ENCODE measurements at regions not wholly inside any gene's neighbourhood (a gene's known extent, or its start where the extent isn't known, plus 50 kb on each side); places are given as distances from the start of the nearest gene placed in this dataset.

- Histone ChIP-seq H3K79me2 (ENCODE audit: insufficient read depth, low read length) (no peaks in the 10 kb centered on the region), H3K9me2 (replicated peaks; ENCODE audit: insufficient read depth, low read length) (no peaks in the 10 kb centered on the region), H3K36me3 (ENCODE audit: low read length) (no peaks in the 10 kb centered on the region), H3K9ac (ENCODE audit: low read length) (no peak overlapping the region), H3K4me3 (ENCODE audit: insufficient read depth, low read length, poor library complexity, severe bottlenecking) (no peak overlapping the region), H3F3A (ENCODE audit: insufficient read depth) (no peaks in the 10 kb centered on the region), H3K27me3 (ENCODE audit: low read length) (no peaks in the 10 kb centered on the region), H3K27ac (ENCODE audit: low read depth, low read length) (no peak overlapping the region), H4K20me1 (ENCODE audit: low read depth, low read length) (no peaks in the 10 kb centered on the region), H2AFZ (ENCODE audit: low read depth, low read length, severe bottlenecking) (no peak overlapping the region), H3K9me3 (ENCODE audit: insufficient read depth, low read length) (no peaks in the 10 kb centered on the region), H3K4me2 (ENCODE audit: low read depth, low read length, poor library complexity, severe bottlenecking) (no peak overlapping the region)
- TF ChIP-seq EZH2phosphoT487 (conservative IDR thresholded peaks at IDR 0.05; ENCODE audit: low read length), result no peak
Observed at GRCh38 chr1:37305841-37306240, 168.5 kb upstream of the ZC3H12A start.

DNA sequence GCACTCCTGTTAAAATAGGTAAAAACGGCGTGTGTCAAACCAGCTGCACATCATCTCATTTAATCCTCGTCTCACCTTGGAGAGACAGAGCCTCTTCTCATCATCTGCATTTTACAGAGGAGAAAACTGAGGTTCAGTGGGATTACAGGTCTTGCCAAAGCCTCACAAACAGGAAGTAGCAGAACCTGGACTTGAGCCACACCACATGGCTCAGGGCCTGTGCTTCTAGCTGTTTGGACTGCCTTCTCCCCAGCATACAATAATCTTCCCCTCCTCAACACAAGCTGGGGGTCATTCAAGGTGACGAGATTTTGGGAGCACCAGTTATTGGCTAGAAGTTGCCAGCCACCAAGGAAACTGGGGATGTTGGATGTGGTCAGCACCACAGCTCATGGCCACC is 167.9 kb upstream of the ZC3H12A start:
- no peaks in the 10 kb centered on the region for H3K9me3 ChIP-seq (ENCODE audit: insufficient read depth, low read length)
- no peaks in the 10 kb centered on the region for H3K79me2 ChIP-seq (ENCODE audit: insufficient read depth, low read length)
- no peaks in the 10 kb centered on the region for H3K27me3 ChIP-seq (ENCODE audit: low read length)
- H2AFZ ChIP-seq (ENCODE audit: low read depth, low read length, severe bottlenecking), result no peak overlapping the region
- no peaks in the 10 kb centered on the region for H4K20me1 ChIP-seq (ENCODE audit: low read depth, low read length)
- no peak overlapping the region for H3K4me3 ChIP-seq (ENCODE audit: insufficient read depth, low read length, poor library complexity, severe bottlenecking)
- H3K9ac ChIP-seq (ENCODE audit: low read length), result no peak overlapping the region
- H3K4me2 ChIP-seq (ENCODE audit: low read depth, low read length, poor library complexity, severe bottlenecking), result no peak overlapping the region
- no peaks in the 10 kb centered on the region for H3K36me3 ChIP-seq (ENCODE audit: low read length)
- TF ChIP-seq, protein P1, sequence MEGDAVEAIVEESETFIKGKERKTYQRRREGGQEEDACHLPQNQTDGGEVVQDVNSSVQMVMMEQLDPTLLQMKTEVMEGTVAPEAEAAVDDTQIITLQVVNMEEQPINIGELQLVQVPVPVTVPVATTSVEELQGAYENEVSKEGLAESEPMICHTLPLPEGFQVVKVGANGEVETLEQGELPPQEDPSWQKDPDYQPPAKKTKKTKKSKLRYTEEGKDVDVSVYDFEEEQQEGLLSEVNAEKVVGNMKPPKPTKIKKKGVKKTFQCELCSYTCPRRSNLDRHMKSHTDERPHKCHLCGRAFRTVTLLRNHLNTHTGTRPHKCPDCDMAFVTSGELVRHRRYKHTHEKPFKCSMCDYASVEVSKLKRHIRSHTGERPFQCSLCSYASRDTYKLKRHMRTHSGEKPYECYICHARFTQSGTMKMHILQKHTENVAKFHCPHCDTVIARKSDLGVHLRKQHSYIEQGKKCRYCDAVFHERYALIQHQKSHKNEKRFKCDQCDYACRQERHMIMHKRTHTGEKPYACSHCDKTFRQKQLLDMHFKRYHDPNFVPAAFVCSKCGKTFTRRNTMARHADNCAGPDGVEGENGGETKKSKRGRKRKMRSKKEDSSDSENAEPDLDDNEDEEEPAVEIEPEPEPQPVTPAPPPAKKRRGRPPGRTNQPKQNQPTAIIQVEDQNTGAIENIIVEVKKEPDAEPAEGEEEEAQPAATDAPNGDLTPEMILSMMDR (IDR thresholded peaks at IDR 0.05; ENCODE audit: insufficient read depth, low read length, poor library complexity, severe bottlenecking), result no peak
- TF ChIP-seq EZH2phosphoT487 (conservative IDR thresholded peaks at IDR 0.05; ENCODE audit: low read length), result no peak
- H3K9me2 ChIP-seq (replicated peaks; ENCODE audit: insufficient read depth, low read length), result no peaks in the 10 kb centered on the region
- H3K27ac ChIP-seq (ENCODE audit: low read depth, low read length), result no peak overlapping the region
- no peaks in the 10 kb centered on the region for H3F3A ChIP-seq (ENCODE audit: insufficient read depth)

DNA sequence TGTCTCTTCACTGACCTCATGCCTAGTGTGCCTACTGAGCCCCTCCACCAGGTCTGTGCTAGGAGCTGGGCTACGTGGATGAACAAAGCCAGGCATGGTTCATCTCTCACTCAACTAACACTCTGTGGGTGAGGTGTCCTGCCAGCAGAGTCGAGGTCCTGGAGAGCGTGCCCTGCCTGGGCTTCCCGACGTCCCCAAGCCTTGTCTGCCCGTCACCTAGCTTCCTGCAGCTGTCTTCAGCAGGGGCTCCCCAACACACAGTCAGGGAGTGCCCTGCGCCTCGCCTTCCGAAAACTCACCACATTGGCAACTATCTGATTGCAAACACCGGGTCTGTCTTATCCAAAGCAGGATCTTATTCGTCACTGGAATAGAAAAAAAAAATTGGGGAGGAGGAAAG is 167.5 kb upstream of the ZC3H12A start:
- Histone ChIP-seq H3K9me3 (ENCODE audit: insufficient read depth, low read length) (no peaks in the 10 kb centered on the region), H3K4me2 (ENCODE audit: low read depth, low read length, poor library complexity, severe bottlenecking) (no peak overlapping the region), H3K36me3 (ENCODE audit: low read length) (no peaks in the 10 kb centered on the region), H3K9me2 (replicated peaks; ENCODE audit: insufficient read depth, low read length) (no peaks in the 10 kb centered on the region), H3K4me3 (ENCODE audit: insufficient read depth, low read length, poor library complexity, severe bottlenecking) (no peak overlapping the region), H3K9ac (ENCODE audit: low read length) (no peak overlapping the region), H2AFZ (ENCODE audit: low read depth, low read length, severe bottlenecking) (no peak overlapping the region), H3K27me3 (ENCODE audit: low read length) (no peaks in the 10 kb centered on the region), H3K79me2 (ENCODE audit: insufficient read depth, low read length) (no peaks in the 10 kb centered on the region), H4K20me1 (ENCODE audit: low read depth, low read length) (no peaks in the 10 kb centered on the region), H3F3A (ENCODE audit: insufficient read depth) (no peaks in the 10 kb centered on the region), H3K27ac (ENCODE audit: low read depth, low read length) (no peak overlapping the region)
- no peak for TF ChIP-seq EZH2phosphoT487 (conservative IDR thresholded peaks at IDR 0.05; ENCODE audit: low read length)
- TF ChIP-seq, protein P1 (IDR thresholded peaks at IDR 0.05; ENCODE audit: insufficient read depth, low read length, poor library complexity, severe bottlenecking), result no peak

GRCh38 chr1:37308031-37308960 is 166.1 kb upstream of the ZC3H12A start:
- H3K4me3 ChIP-seq (ENCODE audit: insufficient read depth, low read length, poor library complexity, severe bottlenecking), result no peak overlapping the region
- no peaks in the 10 kb centered on the region for H3K27me3 ChIP-seq (ENCODE audit: low read length)
- no peaks in the 10 kb centered on the region for H3K79me2 ChIP-seq (ENCODE audit: insufficient read depth, low read length)
- no peak overlapping the region for H3K9ac ChIP-seq (ENCODE audit: low read length)
- H3K36me3 ChIP-seq (ENCODE audit: low read length), result no peaks in the 10 kb centered on the region
- H3F3A ChIP-seq (ENCODE audit: insufficient read depth), result no peaks in the 10 kb centered on the region
- no peak overlapping the region for H3K4me2 ChIP-seq (ENCODE audit: low read depth, low read length, poor library complexity, severe bottlenecking)
- no peaks in the 10 kb centered on the region for H4K20me1 ChIP-seq (ENCODE audit: low read depth, low read length)
- no peak for TF ChIP-seq EZH2phosphoT487 (conservative IDR thresholded peaks at IDR 0.05; ENCODE audit: low read length)
- TF ChIP-seq, protein P1 (IDR thresholded peaks at IDR 0.05; ENCODE audit: insufficient read depth, low read length, poor library complexity, severe bottlenecking), result no peak
- H3K27ac ChIP-seq (ENCODE audit: low read depth, low read length), result no peak overlapping the region
- H2AFZ ChIP-seq (ENCODE audit: low read depth, low read length, severe bottlenecking), result no peak overlapping the region
- no peaks in the 10 kb centered on the region for H3K9me2 ChIP-seq (replicated peaks; ENCODE audit: insufficient read depth, low read length)
- H3K9me3 ChIP-seq (ENCODE audit: insufficient read depth, low read length), result no peaks in the 10 kb centered on the region

Data from SU-DHL-6 (cell line).